ENCODE measurements at regions not wholly inside any gene's neighbourhood (a gene's known extent, or its start where the extent isn't known, plus 50 kb on each side); places are given as distances from the start of the nearest gene placed in this dataset.

- TF ChIP-seq POLR2A (IDR thresholded peaks at IDR 0.05; ENCODE audit: low read length) (no peak), GATA1 (IDR thresholded peaks at IDR 0.05; ENCODE audit: low read depth, low read length) (no peak)
Observed at GRCh38 chr13:65881561-65882155, 1348.5 kb downstream of the PCDH9 start.
